ENCODE measurements at regions not wholly inside any gene's neighbourhood (a gene's known extent, or its start where the extent isn't known, plus 50 kb on each side); places are given as distances from the start of the nearest gene placed in this dataset.
A peak's percentile ranks its signal among the peaks of the same experiment; 100 is the strongest.

DNA sequence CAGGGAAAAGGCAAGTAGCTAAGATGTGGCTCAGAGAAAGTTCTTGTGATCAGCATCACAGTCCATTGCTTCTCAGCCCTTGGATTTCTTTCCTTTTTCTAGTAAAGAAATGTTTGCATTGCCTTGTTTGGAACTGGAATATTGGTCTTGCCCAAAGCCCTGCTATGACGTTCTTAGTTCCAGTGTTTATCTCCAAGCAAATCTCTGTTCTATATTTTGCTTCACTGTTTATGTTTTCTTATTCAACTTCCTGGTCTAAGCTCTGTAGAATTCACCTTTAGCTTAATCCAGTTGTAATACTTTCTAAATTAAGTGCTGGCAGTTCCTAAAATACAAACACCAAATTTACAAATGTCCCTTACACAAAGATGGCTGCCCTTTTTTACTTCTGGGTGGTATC, 88.7 kb upstream of the ZNF438 start:
- Histone ChIP-seq H3K9me3 (ENCODE audit: control insufficient read depth in 2 of 2, insufficient read depth in 1 of 2, low read length in 1 of 2) (peaks cover 0 to 3% of the 10 kb centered on the region in 2 donors), H3K27ac (ENCODE audit: low read depth in 1 of 2, low read length in 1 of 2) (no peak overlapping the region), H3K36me3 (ENCODE audit: control insufficient read depth in 2 of 2, insufficient read depth in 2 of 2, low read length in 1 of 2) (no peaks in the 10 kb centered on the region), H3K27me3 (ENCODE audit: control insufficient read depth in 2 of 2, insufficient read depth in 1 of 2, low read length in 1 of 2) (no peaks in the 10 kb centered on the region), H3K4me1 (ENCODE audit: control insufficient read depth in 2 of 2, insufficient read depth in 2 of 2, low read length in 2 of 2) (peaks cover 9 to 13% of the 10 kb centered on the region in 2 donors), H3K4me3 (ENCODE audit: low read length in 2 of 2) (no peak overlapping the region)
- 70% methylated on average over 1 of the region's 1 CpG for WGBS
- DNase-seq (ENCODE audit: low read depth in 6 of 9, low spot score in 9 of 9): no peak

DNA sequence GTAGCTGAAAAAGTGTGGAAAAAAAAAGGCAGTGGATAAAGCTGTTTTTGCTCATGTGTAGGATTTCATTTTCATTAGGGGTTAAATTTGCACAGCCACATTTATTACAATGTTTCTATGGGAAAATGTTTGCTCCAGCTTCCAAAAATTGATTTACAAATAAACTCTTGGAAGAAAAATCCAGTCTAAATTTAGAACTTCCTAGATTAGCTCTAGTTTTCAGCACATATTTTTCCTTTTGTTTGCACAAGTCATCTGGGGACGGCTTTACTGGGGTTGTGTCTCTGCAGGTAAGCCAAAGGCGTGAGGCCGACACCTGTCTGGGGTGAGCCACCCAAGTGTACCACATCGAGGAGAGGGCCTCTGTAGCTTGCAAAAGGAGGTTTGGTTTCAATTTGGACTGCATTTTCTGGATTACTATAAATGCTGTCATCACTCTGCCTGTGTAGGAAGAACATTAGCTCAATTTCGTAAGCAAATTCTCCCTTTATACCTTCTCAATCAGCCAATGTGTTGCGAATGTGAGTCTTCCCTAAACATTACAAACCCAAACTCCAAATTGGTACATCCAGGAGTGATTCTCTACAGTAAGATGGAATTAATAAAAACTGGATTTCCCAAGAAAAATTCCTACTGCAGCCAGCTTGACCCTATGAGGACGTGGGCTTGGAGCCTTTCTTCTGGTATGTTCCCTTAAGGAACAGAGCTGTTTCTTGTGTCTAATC, 89.5 kb upstream of the ZNF438 start:
- Histone ChIP-seq H3K9me3 (ENCODE audit: control insufficient read depth in 2 of 2, insufficient read depth in 1 of 2, low read length in 1 of 2) (peaks cover 0 to 1% of the 10 kb centered on the region in 2 donors), H3K4me3 (ENCODE audit: low read length in 2 of 2) (no peak overlapping the region), H3K27me3 (ENCODE audit: control insufficient read depth in 2 of 2, insufficient read depth in 1 of 2, low read length in 1 of 2) (no peaks in the 10 kb centered on the region), H3K4me1 (ENCODE audit: control insufficient read depth in 2 of 2, insufficient read depth in 2 of 2, low read length in 2 of 2) (peaks cover 9 to 13% of the 10 kb centered on the region in 2 donors), H3K27ac (ENCODE audit: low read depth in 1 of 2, low read length in 1 of 2) (peak overlapping the region in 1 of 2 donors; percentile 4), H3K36me3 (ENCODE audit: control insufficient read depth in 2 of 2, insufficient read depth in 2 of 2, low read length in 1 of 2) (no peaks in the 10 kb centered on the region)
- DNase-seq (ENCODE audit: low read depth in 6 of 9, low spot score in 9 of 9): no peak
- 92% methylated on average over 7 of the region's 7 CpGs for WGBS

DNA sequence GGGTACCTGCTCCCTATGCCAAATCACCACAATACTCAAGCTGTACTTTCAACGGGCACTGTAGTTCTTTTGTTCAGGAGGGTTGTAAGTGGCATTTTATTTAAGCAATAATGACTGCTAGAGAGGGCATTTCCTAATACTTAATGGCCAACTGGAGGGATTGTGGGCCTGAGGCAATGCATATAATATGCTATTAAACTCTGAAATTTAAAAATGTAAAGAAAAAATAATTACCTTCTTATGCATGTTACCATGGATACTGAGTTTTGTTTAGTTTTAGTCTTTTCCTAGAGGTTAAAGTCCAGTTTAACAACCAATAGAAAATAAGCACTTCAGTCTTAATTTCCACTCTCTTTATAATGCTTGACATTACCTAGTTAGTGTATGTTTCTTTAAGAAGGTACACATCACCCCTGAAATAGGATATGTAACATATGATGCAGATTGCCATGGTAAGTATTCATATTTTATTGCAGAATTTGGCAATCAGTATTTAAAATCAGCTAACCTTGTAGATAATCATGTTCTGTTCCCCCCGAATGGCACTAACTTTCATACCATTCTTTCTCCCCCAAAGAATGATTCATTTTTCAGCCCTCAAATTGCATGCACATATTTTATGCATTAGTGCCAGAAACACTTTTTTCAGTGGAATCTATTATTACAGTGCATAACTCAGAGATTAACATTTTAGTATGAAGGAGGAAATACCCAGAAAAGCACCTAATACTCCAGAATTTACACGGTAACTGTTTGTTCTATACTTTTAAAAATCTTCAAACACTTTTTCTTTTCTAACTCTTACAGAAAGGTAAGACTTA, 90.3 kb upstream of the ZNF438 start:
- WGBS: 94% methylated on average over 3 of the region's 3 CpGs
- Histone ChIP-seq H3K27ac (ENCODE audit: low read depth in 1 of 2, low read length in 1 of 2) (no peak overlapping the region), H3K4me1 (ENCODE audit: control insufficient read depth in 2 of 2, insufficient read depth in 2 of 2, low read length in 2 of 2) (peaks cover 5 to 7% of the 10 kb centered on the region in 2 donors), H3K27me3 (ENCODE audit: control insufficient read depth in 2 of 2, insufficient read depth in 1 of 2, low read length in 1 of 2) (no peaks in the 10 kb centered on the region), H3K36me3 (ENCODE audit: control insufficient read depth in 2 of 2, insufficient read depth in 2 of 2, low read length in 1 of 2) (no peaks in the 10 kb centered on the region), H3K4me3 (ENCODE audit: low read length in 2 of 2) (no peak overlapping the region), H3K9me3 (ENCODE audit: control insufficient read depth in 2 of 2, insufficient read depth in 1 of 2, low read length in 1 of 2) (no peaks in the 10 kb centered on the region)
- no peak for DNase-seq (ENCODE audit: low read depth in 6 of 9, low spot score in 9 of 9)

DNA sequence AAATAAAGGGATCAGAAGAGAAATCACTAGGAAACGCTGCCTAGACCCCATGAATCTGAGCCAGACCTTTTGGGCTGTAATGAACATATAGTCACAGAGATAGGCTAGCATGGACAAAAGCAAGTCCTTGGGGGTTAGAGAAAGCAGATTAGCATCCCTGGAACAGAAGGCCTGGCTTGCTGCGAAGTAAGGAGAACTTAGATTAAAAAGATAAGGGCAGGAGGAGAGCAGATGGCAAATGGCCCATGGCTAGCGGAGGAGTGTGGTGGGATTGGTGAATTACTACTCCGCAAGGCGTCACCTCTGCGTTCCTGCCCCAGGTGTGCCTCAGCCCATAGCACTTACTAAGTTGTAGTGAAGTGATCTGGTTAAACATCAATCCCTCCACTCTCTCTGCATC, 92.3 kb upstream of the ZNF438 start:
- WGBS: 94% methylated on average over 6 of the region's 6 CpGs
- DNase-seq (ENCODE audit: low read depth in 6 of 9, low spot score in 9 of 9): no peak
- Histone ChIP-seq H3K36me3 (ENCODE audit: control insufficient read depth in 2 of 2, insufficient read depth in 2 of 2, low read length in 1 of 2) (no peaks in the 10 kb centered on the region), H3K4me1 (ENCODE audit: control insufficient read depth in 2 of 2, insufficient read depth in 2 of 2, low read length in 2 of 2) (peaks cover 5 to 7% of the 10 kb centered on the region in 2 donors), H3K4me3 (ENCODE audit: low read length in 2 of 2) (no peak overlapping the region), H3K27me3 (ENCODE audit: control insufficient read depth in 2 of 2, insufficient read depth in 1 of 2, low read length in 1 of 2) (no peaks in the 10 kb centered on the region), H3K9me3 (ENCODE audit: control insufficient read depth in 2 of 2, insufficient read depth in 1 of 2, low read length in 1 of 2) (no peaks in the 10 kb centered on the region), H3K27ac (ENCODE audit: low read depth in 1 of 2, low read length in 1 of 2) (no peak overlapping the region)

DNA sequence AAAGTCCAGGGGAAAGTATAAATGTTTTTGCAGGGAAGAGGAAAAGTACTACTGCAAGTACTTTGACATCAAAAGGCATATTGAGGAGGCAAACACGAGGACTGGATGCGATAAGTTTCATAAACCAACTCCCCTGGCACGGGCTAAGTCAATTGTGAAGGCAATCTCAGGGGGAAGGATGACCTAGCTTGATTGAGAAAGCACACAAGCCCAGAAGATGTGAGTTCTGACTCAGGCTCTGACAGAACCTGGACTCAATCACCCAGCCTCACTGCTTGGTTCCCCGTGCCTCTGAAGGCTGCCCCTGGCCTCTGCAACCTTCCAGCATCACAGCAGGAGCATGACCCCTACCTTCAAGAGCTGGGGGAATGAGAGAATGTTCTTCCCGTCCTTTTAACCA, 93.2 kb upstream of the ZNF438 start:
- H3K36me3 ChIP-seq (ENCODE audit: control insufficient read depth in 2 of 2, insufficient read depth in 2 of 2, low read length in 1 of 2): no peaks in the 10 kb centered on the region
- 98% methylated on average over 5 of the region's 5 CpGs for WGBS
- H3K27ac ChIP-seq (ENCODE audit: low read depth in 1 of 2, low read length in 1 of 2): no peak overlapping the region
- no peaks in the 10 kb centered on the region for H3K27me3 ChIP-seq (ENCODE audit: control insufficient read depth in 2 of 2, insufficient read depth in 1 of 2, low read length in 1 of 2)
- H3K4me1 ChIP-seq (ENCODE audit: control insufficient read depth in 2 of 2, insufficient read depth in 2 of 2, low read length in 2 of 2): peaks cover 5 to 12% of the 10 kb centered on the region in 2 donors
- no peaks in the 10 kb centered on the region for H3K9me3 ChIP-seq (ENCODE audit: control insufficient read depth in 2 of 2, insufficient read depth in 1 of 2, low read length in 1 of 2)
- no peak overlapping the region for H3K4me3 ChIP-seq (ENCODE audit: low read length in 2 of 2)
- no peak for DNase-seq (ENCODE audit: low read depth in 6 of 9, low spot score in 9 of 9)

DNA sequence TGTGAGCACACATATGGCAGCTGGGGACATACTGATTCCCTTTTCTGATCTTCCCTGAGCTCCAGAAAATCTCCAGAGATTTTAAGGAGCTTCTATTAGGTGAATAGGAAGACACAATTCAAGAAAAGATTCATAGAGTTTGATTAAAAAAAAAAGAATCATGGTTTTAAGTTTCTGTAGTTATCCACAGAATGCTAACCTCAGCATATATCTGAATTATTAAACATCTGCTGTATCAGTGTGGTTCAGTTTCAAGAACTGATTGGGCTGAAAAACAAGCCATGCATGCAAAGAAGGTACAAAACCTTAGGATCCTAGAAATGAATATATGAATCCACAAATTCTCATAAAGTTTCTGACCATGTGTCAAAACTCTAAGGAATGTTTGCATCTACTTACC, 94.1 kb upstream of the ZNF438 start:
- Histone ChIP-seq H3K27ac (ENCODE audit: low read depth in 1 of 2, low read length in 1 of 2) (no peak overlapping the region), H3K9me3 (ENCODE audit: control insufficient read depth in 2 of 2, insufficient read depth in 1 of 2, low read length in 1 of 2) (no peaks in the 10 kb centered on the region), H3K36me3 (ENCODE audit: control insufficient read depth in 2 of 2, insufficient read depth in 2 of 2, low read length in 1 of 2) (no peaks in the 10 kb centered on the region), H3K4me1 (ENCODE audit: control insufficient read depth in 2 of 2, insufficient read depth in 2 of 2, low read length in 2 of 2) (peaks cover 0 to 15% of the 10 kb centered on the region in 2 donors), H3K4me3 (ENCODE audit: low read length in 2 of 2) (no peak overlapping the region), H3K27me3 (ENCODE audit: control insufficient read depth in 2 of 2, insufficient read depth in 1 of 2, low read length in 1 of 2) (no peaks in the 10 kb centered on the region)
- no peak for DNase-seq (ENCODE audit: low read depth in 6 of 9, low spot score in 9 of 9)

DNA sequence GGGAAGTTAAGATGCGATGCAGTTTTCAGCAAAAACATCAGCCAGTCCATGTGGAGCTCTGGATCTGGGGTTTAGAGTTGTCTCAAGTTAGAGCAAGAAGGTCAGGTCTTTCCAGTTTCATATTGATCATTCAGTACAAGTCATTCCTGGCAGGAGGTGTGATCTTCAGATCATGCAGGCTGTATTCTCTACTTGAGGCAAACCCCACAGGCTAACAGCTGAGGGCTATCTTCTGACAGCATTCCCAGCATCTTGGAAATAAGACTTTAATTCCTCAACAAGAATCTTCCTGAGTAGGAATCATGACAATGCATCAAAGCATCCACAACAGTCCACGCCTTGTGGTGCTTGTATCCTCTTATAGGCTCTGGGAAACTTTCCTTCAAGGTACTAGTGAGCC, 94.9 kb upstream of the ZNF438 start:
- WGBS: 100% methylated on average over 2 of the region's 2 CpGs
- no peak overlapping the region for H3K27ac ChIP-seq (ENCODE audit: low read depth in 1 of 2, low read length in 1 of 2)
- no peak for DNase-seq (ENCODE audit: low read depth in 6 of 9, low spot score in 9 of 9)
- H3K4me3 ChIP-seq (ENCODE audit: low read length in 2 of 2): no peak overlapping the region
- no peaks in the 10 kb centered on the region for H3K9me3 ChIP-seq (ENCODE audit: control insufficient read depth in 2 of 2, insufficient read depth in 1 of 2, low read length in 1 of 2)
- no peaks in the 10 kb centered on the region for H3K36me3 ChIP-seq (ENCODE audit: control insufficient read depth in 2 of 2, insufficient read depth in 2 of 2, low read length in 1 of 2)
- peaks cover 0 to 13% of the 10 kb centered on the region in 2 donors for H3K4me1 ChIP-seq (ENCODE audit: control insufficient read depth in 2 of 2, insufficient read depth in 2 of 2, low read length in 2 of 2)
- H3K27me3 ChIP-seq (ENCODE audit: control insufficient read depth in 2 of 2, insufficient read depth in 1 of 2, low read length in 1 of 2): no peaks in the 10 kb centered on the region

DNA sequence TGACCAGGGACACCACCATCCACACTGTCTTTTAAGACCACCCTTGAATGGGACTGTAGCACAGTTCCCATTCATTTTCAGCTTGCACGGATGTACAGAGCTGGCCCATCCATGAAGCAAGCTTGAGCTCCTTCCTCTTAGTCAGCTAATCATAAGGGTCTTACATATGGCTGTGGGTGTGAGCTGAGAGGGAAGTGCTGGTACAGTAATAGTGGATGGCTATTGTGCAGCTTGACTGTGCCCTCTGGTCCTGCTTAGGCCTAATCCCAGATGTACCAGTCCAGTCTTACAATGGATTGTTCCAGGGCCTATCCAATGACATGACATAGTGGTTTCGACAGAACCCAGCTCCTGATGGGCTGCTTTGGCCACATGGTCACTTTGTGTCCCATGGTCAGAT, 96.9 kb upstream of the ZNF438 start:
- H3K27me3 ChIP-seq (ENCODE audit: control insufficient read depth in 2 of 2, insufficient read depth in 1 of 2, low read length in 1 of 2): no peaks in the 10 kb centered on the region
- DNase-seq (ENCODE audit: low read depth in 6 of 9, low spot score in 9 of 9): no peak
- no peak overlapping the region for H3K27ac ChIP-seq (ENCODE audit: low read depth in 1 of 2, low read length in 1 of 2)
- H3K36me3 ChIP-seq (ENCODE audit: control insufficient read depth in 2 of 2, insufficient read depth in 2 of 2, low read length in 1 of 2): no peaks in the 10 kb centered on the region
- no peaks in the 10 kb centered on the region for H3K9me3 ChIP-seq (ENCODE audit: control insufficient read depth in 2 of 2, insufficient read depth in 1 of 2, low read length in 1 of 2)
- H3K4me3 ChIP-seq (ENCODE audit: low read length in 2 of 2): no peak overlapping the region
- H3K4me1 ChIP-seq (ENCODE audit: control insufficient read depth in 2 of 2, insufficient read depth in 2 of 2, low read length in 2 of 2): peaks cover 6 to 25% of the 10 kb centered on the region in 2 donors
- 97% methylated on average over 2 of the region's 2 CpGs for WGBS

DNA sequence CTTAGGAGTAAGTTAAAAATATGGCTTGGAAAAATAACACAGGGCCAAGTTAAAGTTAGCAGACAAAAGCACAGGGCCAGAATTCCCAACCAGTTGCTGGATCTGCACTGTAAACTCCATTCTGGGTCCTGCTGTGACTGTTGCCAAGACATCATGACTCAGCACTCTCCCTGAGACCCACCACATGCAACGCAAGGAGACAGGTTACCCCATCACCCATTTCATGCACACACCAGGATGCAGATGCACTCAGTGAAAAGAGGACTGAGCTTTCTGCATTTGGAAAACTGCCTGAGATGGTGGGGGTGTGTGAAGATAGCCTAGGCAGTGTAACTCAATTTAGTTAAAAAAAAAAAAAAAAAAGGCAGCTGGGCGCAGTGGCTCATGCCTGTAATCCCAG, 97.6 kb upstream of the ZNF438 start:
- peaks cover 0 to under 1% of the 10 kb centered on the region in 2 donors for H3K9me3 ChIP-seq (ENCODE audit: control insufficient read depth in 2 of 2, insufficient read depth in 1 of 2, low read length in 1 of 2)
- H3K36me3 ChIP-seq (ENCODE audit: control insufficient read depth in 2 of 2, insufficient read depth in 2 of 2, low read length in 1 of 2): no peaks in the 10 kb centered on the region
- peak in 1 of 9 donors; percentile 51 for DNase-seq (ENCODE audit: low read depth in 6 of 9, low spot score in 9 of 9)
- H3K27me3 ChIP-seq (ENCODE audit: control insufficient read depth in 2 of 2, insufficient read depth in 1 of 2, low read length in 1 of 2): no peaks in the 10 kb centered on the region
- H3K4me3 ChIP-seq (ENCODE audit: low read length in 2 of 2): no peak overlapping the region
- H3K4me1 ChIP-seq (ENCODE audit: control insufficient read depth in 2 of 2, insufficient read depth in 2 of 2, low read length in 2 of 2): peaks cover 9 to 28% of the 10 kb centered on the region in 2 donors
- no peak overlapping the region for H3K27ac ChIP-seq (ENCODE audit: low read depth in 1 of 2, low read length in 1 of 2)
- WGBS: 59% methylated on average over 2 of the region's 2 CpGs
